ENCODE measurements at regions not wholly inside any gene's neighbourhood (a gene's known extent, or its start where the extent isn't known, plus 50 kb on each side); places are given as distances from the start of the nearest gene placed in this dataset.

- H3K36me3 ChIP-seq (ENCODE audit: insufficient read depth, low read length), result no peaks in the 10 kb centered on the region
- H4K20me1 ChIP-seq (ENCODE audit: insufficient read depth), result no peaks in the 10 kb centered on the region
- H2AFZ ChIP-seq (ENCODE audit: low read depth, low read length), result no peak overlapping the region
- no peaks in the 10 kb centered on the region for H3K9me2 ChIP-seq (ENCODE audit: insufficient read depth, low read length)
- no peak overlapping the region for H3K4me3 ChIP-seq (ENCODE audit: low read length)
- no peak overlapping the region for H3K4me2 ChIP-seq (ENCODE audit: low read length)
- H3K27me3 ChIP-seq (ENCODE audit: insufficient read depth, low read depth, low read length), result no peaks in the 10 kb centered on the region
- no peak overlapping the region for H3K27ac ChIP-seq (ENCODE audit: low read length)
- no peak overlapping the region for H3K9ac ChIP-seq (ENCODE audit: low read length)
- no peaks in the 10 kb centered on the region for H3K79me2 ChIP-seq (replicated peaks; ENCODE audit: insufficient read depth, low read length)
- H3K9me3 ChIP-seq (ENCODE audit: low read length), result no peaks in the 10 kb centered on the region
- no peak for TF ChIP-seq SMC3 (conservative IDR thresholded peaks at IDR 0.05; ENCODE audit: poor library complexity)
- no peak for TF ChIP-seq RAD21 (conservative IDR thresholded peaks at IDR 0.05)
- TF ChIP-seq POLR2AphosphoS5 (IDR thresholded peaks at IDR 0.05), result no peak
- TF ChIP-seq TAF1 (IDR thresholded peaks at IDR 0.05; ENCODE audit: low read depth), result no peak
- TF ChIP-seq MXI1 (conservative IDR thresholded peaks at IDR 0.05; ENCODE audit: poor library complexity, severe bottlenecking), result no peak
- TF ChIP-seq EP300 (conservative IDR thresholded peaks at IDR 0.05; ENCODE audit: poor library complexity, severe bottlenecking), result no peak
- TF ChIP-seq REST (IDR thresholded peaks at IDR 0.05; ENCODE audit: borderline replicate concordance), result no peak
- TF ChIP-seq EZH2 (IDR thresholded peaks at IDR 0.05; ENCODE audit: borderline replicate concordance, insufficient read depth, low read length, poor library complexity, severe bottlenecking), result no peak
- no peaks in the 10 kb centered on the region for H3F3A ChIP-seq (ENCODE audit: insufficient read depth, low read length, poor library complexity, severe bottlenecking)
Observed at GRCh38 chr10:53682885-53683284, 910.3 kb upstream of the MBL2 start.

- Histone ChIP-seq H2AFZ (ENCODE audit: low read depth, low read length) (no peak overlapping the region), H4K20me1 (ENCODE audit: insufficient read depth) (no peaks in the 10 kb centered on the region), H3K27ac (ENCODE audit: low read length) (no peak overlapping the region), H3K4me2 (ENCODE audit: low read length) (no peak overlapping the region), H3K27me3 (ENCODE audit: insufficient read depth, low read depth, low read length) (no peaks in the 10 kb centered on the region), H3K79me2 (replicated peaks; ENCODE audit: insufficient read depth, low read length) (no peaks in the 10 kb centered on the region), H3K4me3 (ENCODE audit: low read length) (no peak overlapping the region), H3K9ac (ENCODE audit: low read length) (no peak overlapping the region), H3F3A (ENCODE audit: insufficient read depth, low read length, poor library complexity, severe bottlenecking) (no peaks in the 10 kb centered on the region), H3K9me3 (ENCODE audit: low read length) (no peaks in the 10 kb centered on the region), H3K36me3 (ENCODE audit: insufficient read depth, low read length) (no peaks in the 10 kb centered on the region), H3K9me2 (ENCODE audit: insufficient read depth, low read length) (no peaks in the 10 kb centered on the region)
- TF ChIP-seq POLR2AphosphoS5 (IDR thresholded peaks at IDR 0.05) (no peak), SMC3 (conservative IDR thresholded peaks at IDR 0.05; ENCODE audit: poor library complexity) (no peak), MXI1 (conservative IDR thresholded peaks at IDR 0.05; ENCODE audit: poor library complexity, severe bottlenecking) (no peak), RAD21 (conservative IDR thresholded peaks at IDR 0.05) (no peak), TAF1 (IDR thresholded peaks at IDR 0.05; ENCODE audit: low read depth) (no peak), EZH2 (IDR thresholded peaks at IDR 0.05; ENCODE audit: borderline replicate concordance, insufficient read depth, low read length, poor library complexity, severe bottlenecking) (no peak), EP300 (conservative IDR thresholded peaks at IDR 0.05; ENCODE audit: poor library complexity, severe bottlenecking) (no peak), REST (IDR thresholded peaks at IDR 0.05; ENCODE audit: borderline replicate concordance) (no peak)
- TF ChIP-seq, protein P1, sequence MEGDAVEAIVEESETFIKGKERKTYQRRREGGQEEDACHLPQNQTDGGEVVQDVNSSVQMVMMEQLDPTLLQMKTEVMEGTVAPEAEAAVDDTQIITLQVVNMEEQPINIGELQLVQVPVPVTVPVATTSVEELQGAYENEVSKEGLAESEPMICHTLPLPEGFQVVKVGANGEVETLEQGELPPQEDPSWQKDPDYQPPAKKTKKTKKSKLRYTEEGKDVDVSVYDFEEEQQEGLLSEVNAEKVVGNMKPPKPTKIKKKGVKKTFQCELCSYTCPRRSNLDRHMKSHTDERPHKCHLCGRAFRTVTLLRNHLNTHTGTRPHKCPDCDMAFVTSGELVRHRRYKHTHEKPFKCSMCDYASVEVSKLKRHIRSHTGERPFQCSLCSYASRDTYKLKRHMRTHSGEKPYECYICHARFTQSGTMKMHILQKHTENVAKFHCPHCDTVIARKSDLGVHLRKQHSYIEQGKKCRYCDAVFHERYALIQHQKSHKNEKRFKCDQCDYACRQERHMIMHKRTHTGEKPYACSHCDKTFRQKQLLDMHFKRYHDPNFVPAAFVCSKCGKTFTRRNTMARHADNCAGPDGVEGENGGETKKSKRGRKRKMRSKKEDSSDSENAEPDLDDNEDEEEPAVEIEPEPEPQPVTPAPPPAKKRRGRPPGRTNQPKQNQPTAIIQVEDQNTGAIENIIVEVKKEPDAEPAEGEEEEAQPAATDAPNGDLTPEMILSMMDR (IDR thresholded peaks at IDR 0.05; ENCODE audit: poor library complexity, severe bottlenecking), result no peak
Observed at GRCh38 chr10:53682458-53682857, 909.9 kb upstream of the MBL2 start.
